Mucosa of rectum (tissue), 2 donors: ENCODE measurements at regions not wholly inside any gene's neighbourhood (a gene's known extent, or its start where the extent isn't known, plus 50 kb on each side); places are given as distances from the start of the nearest gene placed in this dataset.
A peak's percentile ranks its signal among the peaks of the same experiment; 100 is the strongest.

ENCODE experiments used
- H3K27ac ChIP-seq, 2 donors: one replicate each; pipeline ENCODE4 v1.7.0; 2013; ENCODE audit warnings: inconsistent platforms in 2 of 2, low read depth in 2 of 2, low read length in 2 of 2
- H3K27me3 ChIP-seq, 2 donors: one replicate each; pipeline ENCODE4 v1.7.0; 2013; ENCODE audit warnings: low read length in 2 of 2; ENCODE audit not compliant: control insufficient read depth in 2 of 2, insufficient read depth in 2 of 2
- H3K36me3 ChIP-seq, 2 donors: one replicate each; pipeline ENCODE4 v1.7.0; 2013; ENCODE audit warnings: low read length in 2 of 2; ENCODE audit not compliant: control insufficient read depth in 2 of 2, insufficient read depth in 2 of 2
- H3K4me1 ChIP-seq, 2 donors: one replicate each; pipeline ENCODE4 v1.7.0; 2013; ENCODE audit warnings: low read length in 2 of 2, mild to moderate bottlenecking in 1 of 2; ENCODE audit not compliant: control insufficient read depth in 2 of 2, insufficient read depth in 2 of 2
- H3K4me3 ChIP-seq, 2 donors: one replicate each; pipeline ENCODE4 v1.7.0; 2013; ENCODE audit warnings: low read length in 2 of 2
- H3K9ac ChIP-seq, 2 donors: one replicate each; pipeline ENCODE4 v1.7.0; 2013; ENCODE audit warnings: low read length in 2 of 2, low read depth in 1 of 2, mild to moderate bottlenecking in 1 of 2
- H3K9me3 ChIP-seq, 2 donors: one replicate each; pipeline ENCODE4 v1.7.0; 2013; ENCODE audit warnings: low read length in 2 of 2; ENCODE audit not compliant: control insufficient read depth in 2 of 2
- donor health status: healthy.
- donor health status: Normal muscosa, but diverticular disease.

DNA sequence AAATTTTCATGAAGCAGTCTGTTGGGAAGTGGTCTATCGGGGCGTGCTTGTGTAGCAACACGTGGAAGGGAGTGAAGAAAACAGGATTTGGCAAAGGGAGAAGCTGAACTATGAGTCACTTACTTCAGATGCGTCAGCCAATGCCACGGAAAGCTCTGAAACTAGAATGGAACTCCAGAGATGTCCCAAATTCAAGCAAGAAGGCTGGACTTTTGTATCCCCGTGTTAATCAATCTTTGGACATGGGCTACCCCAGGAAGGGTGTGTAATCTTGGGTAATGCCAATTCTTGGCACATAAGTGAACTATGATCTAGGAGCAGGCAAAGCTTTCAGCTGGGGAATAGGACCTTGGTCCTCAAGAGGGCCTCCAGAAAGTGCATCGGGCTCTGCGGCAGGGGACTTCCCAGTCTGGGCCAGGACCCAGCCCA, 102.6 kb downstream of the ADSS2 start:
- no peaks in the 10 kb centered on the region for H3K36me3 ChIP-seq
- peak overlapping the region in 1 of 2 donors; percentile 0 for H3K4me3 ChIP-seq
- H3K9me3 ChIP-seq: no peaks in the 10 kb centered on the region
- H3K27me3 ChIP-seq: no peaks in the 10 kb centered on the region
- H3K9ac ChIP-seq: no peak overlapping the region
- peak overlapping the region; percentile 56 to 72 for H3K27ac ChIP-seq
- peaks cover 18 to 36% of the 10 kb centered on the region in 2 donors for H3K4me1 ChIP-seq

- Histone ChIP-seq H3K4me3 (no peak overlapping the region), H3K27ac (peak overlapping the region; percentile 56 to 72), H3K36me3 (no peaks in the 10 kb centered on the region)
Measured at GRCh38 chr1:244349581-244350001, 102.1 kb downstream of the ADSS2 start.

GRCh38 chr1:244350027-244350426, 101.7 kb downstream of the ADSS2 start:
- no peaks in the 10 kb centered on the region for H3K9me3 ChIP-seq
- H3K36me3 ChIP-seq: no peaks in the 10 kb centered on the region
- H3K9ac ChIP-seq: no peak overlapping the region
- H3K4me3 ChIP-seq: no peak overlapping the region
- H3K27ac ChIP-seq: peak overlapping the region in 1 of 2 donors; percentile 56
- H3K27me3 ChIP-seq: no peaks in the 10 kb centered on the region
- peaks cover 18 to 38% of the 10 kb centered on the region in 2 donors for H3K4me1 ChIP-seq

More at GRCh38 chr1:244349581-244350001, 102.1 kb downstream of the ADSS2 start:
- Histone ChIP-seq H3K9me3 (no peaks in the 10 kb centered on the region), H3K4me1 (peaks cover 18 to 38% of the 10 kb centered on the region in 2 donors), H3K27me3 (no peaks in the 10 kb centered on the region), H3K9ac (no peak overlapping the region)

- no peaks in the 10 kb centered on the region for H3K9me3 ChIP-seq
- no peaks in the 10 kb centered on the region for H3K36me3 ChIP-seq
- peak overlapping the region in 1 of 2 donors; percentile 74 for H3K27ac ChIP-seq
- H3K27me3 ChIP-seq: no peaks in the 10 kb centered on the region
- H3K4me3 ChIP-seq: no peak overlapping the region
- H3K9ac ChIP-seq: no peak overlapping the region
- peaks cover 18 to 36% of the 10 kb centered on the region in 2 donors for H3K4me1 ChIP-seq
Measured at GRCh38 chr1:244352156-244352830, 99.4 kb downstream of the ADSS2 start.

GRCh38 chr1:244353551-244354091, 98.1 kb downstream of the ADSS2 start:
- no peaks in the 10 kb centered on the region for H3K9me3 ChIP-seq
- peak overlapping the region in 1 of 2 donors; percentile 48 for H3K27ac ChIP-seq
- peaks cover 17 to 32% of the 10 kb centered on the region in 2 donors for H3K4me1 ChIP-seq

GRCh38 chr1:244354810-244355278, 96.9 kb downstream of the ADSS2 start:
- Histone ChIP-seq H3K27ac (no peak overlapping the region), H3K4me3 (no peak overlapping the region), H3K9ac (no peak overlapping the region), H3K27me3 (no peaks in the 10 kb centered on the region), H3K4me1 (peaks cover 5 to 19% of the 10 kb centered on the region in 2 donors), H3K9me3 (no peaks in the 10 kb centered on the region), H3K36me3 (no peaks in the 10 kb centered on the region)

More at GRCh38 chr1:244353551-244354091, 98.1 kb downstream of the ADSS2 start:
- H3K27me3 ChIP-seq: no peaks in the 10 kb centered on the region
- H3K9ac ChIP-seq: no peak overlapping the region
- no peaks in the 10 kb centered on the region for H3K36me3 ChIP-seq
- no peak overlapping the region for H3K4me3 ChIP-seq

DNA sequence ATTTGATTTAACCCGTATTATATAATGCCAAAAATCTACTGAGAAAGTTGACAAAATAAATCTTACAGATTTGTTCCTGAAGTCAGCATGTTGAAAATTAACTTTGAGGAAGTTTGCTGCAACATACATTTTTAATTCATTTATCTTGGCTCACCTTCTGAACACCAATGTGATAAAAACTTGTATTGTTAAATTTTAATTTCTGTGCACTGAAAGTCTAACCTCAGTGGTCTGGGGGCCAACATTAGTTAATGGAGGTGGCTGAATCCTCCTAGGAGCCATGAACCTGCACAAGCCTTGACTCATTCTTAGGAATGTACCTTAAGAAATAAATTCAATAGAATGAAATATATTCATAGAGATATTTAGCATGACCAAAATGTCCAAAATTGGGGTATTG, 95.3 kb downstream of the ADSS2 start:
- Histone ChIP-seq H3K4me1 (peaks cover 3 to 16% of the 10 kb centered on the region in 2 donors), H3K27me3 (no peaks in the 10 kb centered on the region), H3K27ac (no peak overlapping the region), H3K9me3 (no peaks in the 10 kb centered on the region), H3K36me3 (no peaks in the 10 kb centered on the region), H3K4me3 (no peak overlapping the region), H3K9ac (no peak overlapping the region)
